Stomach (tissue), 8 donors: ENCODE measurements at regions not wholly inside any gene's neighbourhood (a gene's known extent, or its start where the extent isn't known, plus 50 kb on each side); places are given as distances from the start of the nearest gene placed in this dataset.

ENCODE experiments used
- DNase-seq, 2 donors: peaks; one replicate each; pipeline versions ENCODE4 v3.0.0 to v3.0.0-alpha.2; 2013 to 2019
- H3K27ac ChIP-seq, 5 donors: fragments of 200-600 bp in 4 of 5; sonication (generic) in 4 of 5; one replicate each; pipeline ENCODE4 v1.5.1; 2013 to 2019; ENCODE audit warnings: mild to moderate bottlenecking in 1 of 5, moderate library complexity in 1 of 5
- H3K27me3 ChIP-seq, 3 donors: fragments of 200-600 bp; sonication (generic); one replicate each; pipeline ENCODE4 v1.5.1; 2017 to 2019; ENCODE audit warnings: mixed run types in 1 of 3
- H3K36me3 ChIP-seq, 4 donors: fragments of 200-600 bp; sonication (generic); 1 replicate in 3 of 4; 2 replicates in 1 of 4; pipeline ENCODE4 v1.5.1; 2016 to 2019
- H3K4me1 ChIP-seq, 4 donors: fragments of 200-600 bp; sonication (generic); one replicate each; pipeline ENCODE4 v1.5.1; 2016 to 2019
- H3K4me3 ChIP-seq, 4 donors: fragments of 200-600 bp; sonication (generic) in 3 of 4; one replicate each; pipeline ENCODE4 v1.5.1; 2016 to 2019; ENCODE audit warnings: mild to moderate bottlenecking in 1 of 4
- H3K9me3 ChIP-seq, 4 donors: fragments of 200-600 bp; sonication (generic); one replicate each; pipeline ENCODE4 v1.5.1; 2016 to 2019
- CTCF ChIP-seq, 7 experiments: fragments of 450-650 bp in 4 of 7; fragments of 200-600 bp in 3 of 7; sonication (generic) in 3 of 7; IDR thresholded peaks; one replicate each; pipeline ENCODE4 v1.5.1; 2016 to 2019; ENCODE audit warnings: antibody characterized with exemption in 7 of 7, control low read depth in 2 of 7, mild to moderate bottlenecking in 1 of 7
- EP300 ChIP-seq: sonication (generic); formaldehyde crosslinking; IDR thresholded peaks from one replicate; pipeline ENCODE4 v1.6.1; 2017; ENCODE audit warnings: antibody characterized with exemption
- POLR2A ChIP-seq, 4 donors: fragments of 450-650 bp; IDR thresholded peaks; one replicate each; pipeline ENCODE4 v1.6.1; 2016; ENCODE audit warnings: antibody characterized with exemption in 4 of 4, control low read depth in 2 of 4, mild to moderate bottlenecking in 1 of 4, moderate library complexity in 1 of 4
- POLR2AphosphoS5 ChIP-seq, 3 donors: sonication (generic); formaldehyde crosslinking; IDR thresholded peaks; one replicate each; pipeline ENCODE4 v1.6.1; 2016; ENCODE audit warnings: antibody characterized with exemption in 3 of 3
- WGBS, 5 donors: extraction: QIAGEN DNeasy Blood & Tissue Kit in 3 of 5; methylation state at CpG; one replicate each; pipeline versions ENCODE4 v1.1.5 to v1.1.7; 2013 to 2018; 5-methylcytosine and 5-hydroxymethylcytosine counted together
- intact Hi-C: fragments of 100-400 bp; cut with DNase I; formaldehyde crosslinking; loops from one replicate; pipeline ENCODE4 v1.15.1; 2023; ENCODE audit warnings: low total_unique reads
- donor health status: healthy with polysubstance abuse.
- donor health status: Bipolar disorder and iron deficiency.
- donor health status: healthy.

GRCh38 chr20:50281831-50282591 is 91.4 kb downstream of the CEBPB start:
- no peak for TF ChIP-seq EP300
- no peak for TF ChIP-seq CTCF (IDR thresholded peaks at IDR 0.05)
- no peak for TF ChIP-seq POLR2A (IDR thresholded peaks at IDR 0.05)
- TF ChIP-seq POLR2AphosphoS5 (IDR thresholded peaks at IDR 0.05) = no peak
- Histone ChIP-seq H3K36me3 (no peaks in the 10 kb centered on the region), H3K4me1 (peaks cover 41 to 69% (median 46%) of the 10 kb centered on the region in 4 donors), H3K4me3 (no peak overlapping the region), H3K27me3 (no peaks in the 10 kb centered on the region), H3K9me3 (no peaks in the 10 kb centered on the region), H3K27ac (no peak overlapping the region)
- no peak for DNase-seq
- intact Hi-C loops = no loop called here
- 77 to 87% (median 82%) methylated on average over 19 to 22 of the region's 22 CpGs for WGBS, 5 donors

- TF ChIP-seq EP300 = no peak
- TF ChIP-seq POLR2A (IDR thresholded peaks at IDR 0.05) = no peak
- no peak for TF ChIP-seq POLR2AphosphoS5 (IDR thresholded peaks at IDR 0.05)
- TF ChIP-seq CTCF (IDR thresholded peaks at IDR 0.05) = no peak
- no peak for DNase-seq
- no peaks in the 10 kb centered on the region for H3K9me3 ChIP-seq
- no peaks in the 10 kb centered on the region for H3K36me3 ChIP-seq
- peak overlapping the region in 3 of 5 donors; percentile 75 to 89 (median 84) for H3K27ac ChIP-seq
- intact Hi-C loops = no loop called here
- peaks cover 40 to 71% (median 48%) of the 10 kb centered on the region in 4 donors for H3K4me1 ChIP-seq
- 70 to 75% (median 73%) methylated on average over 17 of the region's 17 CpGs for WGBS, 5 donors
- H3K4me3 ChIP-seq = no peak overlapping the region
- no peaks in the 10 kb centered on the region for H3K27me3 ChIP-seq
Measured at GRCh38 chr20:50282592-50283241, 92.1 kb downstream of the CEBPB start.

GRCh38 chr20:50283370-50283769 is 92.7 kb downstream of the CEBPB start:
- no peak for DNase-seq
- WGBS, 5 donors = 64 to 78% (median 76%) methylated on average over 7 of the region's 7 CpGs
- H3K4me3 ChIP-seq = no peak overlapping the region
- H3K4me1 ChIP-seq = peaks cover 33 to 64% (median 43%) of the 10 kb centered on the region in 4 donors
- no peaks in the 10 kb centered on the region for H3K36me3 ChIP-seq
- H3K9me3 ChIP-seq = no peaks in the 10 kb centered on the region
- TF ChIP-seq EP300 = no peak
- H3K27ac ChIP-seq = peak overlapping the region in 4 of 5 donors; percentile 75 to 89 (median 84)
- no peaks in the 10 kb centered on the region for H3K27me3 ChIP-seq
- intact Hi-C loops = no loop called here

- intact Hi-C loops = no loop called here
- Histone ChIP-seq H3K27me3 (no peaks in the 10 kb centered on the region), H3K9me3 (no peaks in the 10 kb centered on the region), H3K4me3 (no peak overlapping the region), H3K4me1 (peaks cover 25 to 56% (median 35%) of the 10 kb centered on the region in 4 donors), H3K36me3 (no peaks in the 10 kb centered on the region), H3K27ac (peak overlapping the region; percentile 49 to 89 (median 84))
- WGBS, 5 donors = 66 to 77% (median 69%) methylated on average over 17 to 24 of the region's 24 CpGs
- DNase-seq = peak; percentile 60 to 79
- peak in 2 of 3 donors; percentile 12 to 44 for TF ChIP-seq POLR2AphosphoS5 (IDR thresholded peaks at IDR 0.05)
- TF ChIP-seq POLR2A (IDR thresholded peaks at IDR 0.05) = no peak
- no peak for TF ChIP-seq CTCF (IDR thresholded peaks at IDR 0.05)
Measured at GRCh38 chr20:50283922-50284810, 93.5 kb downstream of the CEBPB start.
